H1 (cell line): ENCODE measurements at regions not wholly inside any gene's neighbourhood (a gene's known extent, or its start where the extent isn't known, plus 50 kb on each side); places are given as distances from the start of the nearest gene placed in this dataset.

Source experiments
- CTCF ChIA-PET: fragments of 300-600 bp; sonication (Branson Sonifier 250); formaldehyde crosslinking; loops from one replicate; lab custom pipeline; 2021; ENCODE audit not compliant: partially characterized antibody; lab: Charles Lee
- POLR2A ChIA-PET: fragments of 300-600 bp; sonication (Branson Sonifier 250); formaldehyde crosslinking; loops from one replicate; lab custom pipeline; 2021; ENCODE audit warnings: inconsistent platforms; ENCODE audit not compliant: partially characterized antibody; lab: Charles Lee
- DNase-seq, 2 experiments: peaks; one replicate each; pipeline versions ENCODE4 v3.0.0 to v3.0.0-alpha.2; 2010 to 2022; ENCODE audit warnings: low spot score in 2 of 2, low read depth in 1 of 2, mixed read lengths in 1 of 2
- FAIRE-seq: peaks from 2 replicates; lab custom pipeline; 2011; peaks lifted over from hg19 to GRCh38; lab: Jason Lieb, UNC
- H2AFZ ChIP-seq: 2 replicates; pipeline ENCODE4 v1.8.1; 2012; ENCODE audit warnings: low read length, inconsistent platforms
- H2AK5ac ChIP-seq: 2 replicates; pipeline ENCODE4 v1.6.1; 2013; ENCODE audit warnings: low read depth, low read length
- H2BK120ac ChIP-seq: replicated peaks from 2 replicates; pipeline ENCODE3; 2013; ENCODE audit warnings: low read depth, low read length, inconsistent platforms
- H2BK12ac ChIP-seq: 2 replicates; pipeline ENCODE4 v1.6.1; 2013; ENCODE audit warnings: low read depth, low read length
- H2BK15ac ChIP-seq: 2 replicates; pipeline ENCODE4 v1.6.1; 2013; ENCODE audit warnings: low read length
- H2BK20ac ChIP-seq: 2 replicates; pipeline ENCODE4 v1.6.1; 2013; ENCODE audit warnings: low read length
- H2BK5ac ChIP-seq: 2 replicates; pipeline ENCODE4 v1.6.1; 2013; ENCODE audit warnings: low read depth, low read length
- H3K14ac ChIP-seq: 2 replicates; pipeline ENCODE4 v1.6.1; 2013; ENCODE audit warnings: inconsistent platforms; ENCODE audit not compliant: insufficient read length
- H3K18ac ChIP-seq: 2 replicates; pipeline ENCODE4 v1.6.1; 2013; ENCODE audit warnings: low read length; ENCODE audit errors: extremely low read depth
- H3K23ac ChIP-seq: 2 replicates; pipeline ENCODE4 v1.6.1; 2013; ENCODE audit warnings: inconsistent platforms; ENCODE audit not compliant: insufficient read length
- H3K23me2 ChIP-seq: 2 replicates; pipeline ENCODE4 v1.6.1; 2013; ENCODE audit warnings: low read depth, low read length
- H3K27ac ChIP-seq: 2 replicates; pipeline ENCODE4 v1.6.1; 2011; ENCODE audit warnings: low read depth, low read length, inconsistent platforms
- H3K27me3 ChIP-seq, 4 experiments: replicated peaks in 1 of 4; 1 replicate in 1 of 4; 2 replicates in 3 of 4; pipeline versions ENCODE4 v1.6.1 to v1.8.1; 2011 to 2013; ENCODE audit warnings: low read length in 3 of 4, mild to moderate bottlenecking in 3 of 4, inconsistent platforms in 2 of 4, mixed read lengths in 2 of 4, moderate library complexity in 1 of 4; ENCODE audit not compliant: control insufficient read depth in 3 of 4, insufficient read depth in 3 of 4; ENCODE audit errors: extremely low read depth in 1 of 4
- H3K36me3 ChIP-seq, 4 experiments: 2 replicates each; pipeline versions ENCODE4 v1.6.1 to v1.8.1; 2011 to 2013; ENCODE audit warnings: mild to moderate bottlenecking in 4 of 4, low read length in 3 of 4, moderate library complexity in 2 of 4, control low read depth in 1 of 4, inconsistent platforms in 1 of 4; ENCODE audit not compliant: insufficient read depth in 4 of 4, control insufficient read depth in 2 of 4
- H3K4ac ChIP-seq: replicated peaks from 2 replicates; pipeline ENCODE3; 2013; ENCODE audit warnings: low read length, low read depth, mixed read lengths, inconsistent platforms; ENCODE audit not compliant: insufficient read length
- H3K4me1 ChIP-seq, 4 experiments: replicated peaks in 1 of 4; 1 replicate in 1 of 4; 2 replicates in 3 of 4; pipeline versions ENCODE4 v1.6.1 to v1.8.1; 2011 to 2013; ENCODE audit warnings: low read length in 3 of 4, inconsistent platforms in 2 of 4, mixed read lengths in 1 of 4; ENCODE audit not compliant: insufficient read depth in 4 of 4, control insufficient read depth in 3 of 4
- H3K4me2 ChIP-seq, 2 experiments: 2 replicates each; pipeline versions ENCODE4 v1.6.1 to v1.8.1; 2011 to 2013; ENCODE audit warnings: low read depth in 2 of 2, low read length in 2 of 2, control low read depth in 1 of 2, inconsistent platforms in 1 of 2, mild to moderate bottlenecking in 1 of 2; ENCODE audit not compliant: insufficient read depth in 1 of 2
- H3K4me3 ChIP-seq, 4 experiments: fragments of 200-600, 300-600 bp in 1 of 4; sonication (generic), shearing (Covaris generic), sonication (Bioruptor Twin) in 1 of 4; 2 replicates each; pipeline versions ENCODE4 v1.5.1 to v1.8.1; 2011 to 2016; ENCODE audit warnings: low read length in 4 of 4, low read depth in 3 of 4, control low read depth in 2 of 4, inconsistent platforms in 2 of 4, mild to moderate bottlenecking in 2 of 4, mixed read lengths in 1 of 4, moderate library complexity in 1 of 4; ENCODE audit not compliant: insufficient read depth in 2 of 4; ENCODE audit errors: extremely low read depth in 1 of 4
- H3K56ac ChIP-seq: replicated peaks from 2 replicates; pipeline ENCODE3; 2013; ENCODE audit warnings: low read depth, mild to moderate bottlenecking, mixed read lengths, low read length, inconsistent platforms; ENCODE audit not compliant: insufficient read length
- H3K79me1 ChIP-seq: 2 replicates; pipeline ENCODE4 v1.6.1; 2013; ENCODE audit warnings: low read depth, low read length, control low read depth
- H3K79me2 ChIP-seq, 2 experiments: 2 replicates each; pipeline versions ENCODE4 v1.6.1 to v1.8.1; 2012 to 2013; ENCODE audit warnings: low read length in 2 of 2, mild to moderate bottlenecking in 2 of 2, inconsistent platforms in 1 of 2; ENCODE audit not compliant: insufficient read depth in 2 of 2, control insufficient read depth in 1 of 2
- H3K9ac ChIP-seq, 4 experiments: replicated peaks in 1 of 4; 1 replicate in 1 of 4; 2 replicates in 3 of 4; pipeline versions ENCODE4 v1.6.1 to v1.8.1; 2011 to 2013; ENCODE audit warnings: low read depth in 3 of 4, low read length in 3 of 4, control low read depth in 2 of 4, mild to moderate bottlenecking in 2 of 4, moderate library complexity in 2 of 4, inconsistent platforms in 1 of 4; ENCODE audit errors: extremely low read depth in 1 of 4
- H3K9me3 ChIP-seq, 2 experiments: 2 replicates each; pipeline versions ENCODE4 v1.6.1 to v1.8.1; 2012 to 2013; ENCODE audit warnings: mild to moderate bottlenecking in 2 of 2, moderate library complexity in 2 of 2, control low read depth in 1 of 2, inconsistent platforms in 1 of 2, low read depth in 1 of 2, low read length in 1 of 2, mixed read lengths in 1 of 2; ENCODE audit not compliant: insufficient read depth in 2 of 2
- H4K20me1 ChIP-seq, 2 experiments: replicated peaks in 1 of 2; 2 replicates each; pipeline versions ENCODE3 to v1.8.1; 2011 to 2013; ENCODE audit warnings: inconsistent platforms in 2 of 2, low read length in 2 of 2, mild to moderate bottlenecking in 1 of 2; ENCODE audit not compliant: insufficient read depth in 2 of 2, control insufficient read depth in 1 of 2
- H4K5ac ChIP-seq: 2 replicates; pipeline ENCODE4 v1.6.1; 2013; ENCODE audit warnings: low read length, low read depth, mixed read lengths, inconsistent platforms; ENCODE audit not compliant: insufficient read length
- H4K8ac ChIP-seq: 2 replicates; pipeline ENCODE4 v1.8.0; 2013; ENCODE audit warnings: mild to moderate bottlenecking, moderate library complexity, low read length, inconsistent platforms; ENCODE audit not compliant: insufficient read depth; ENCODE audit errors: extremely low read depth
- H4K91ac ChIP-seq: replicated peaks from 2 replicates; pipeline ENCODE3; 2013; ENCODE audit warnings: low read length, mixed read lengths, inconsistent platforms; ENCODE audit not compliant: insufficient read length
- BACH1 ChIP-seq: IDR thresholded peaks from 2 replicates; pipeline ENCODE4 v1.6.1; 2012; ENCODE audit warnings: low read length, improper control_type of control experiment
- BCL11A ChIP-seq, 2 experiments: IDR thresholded peaks; one replicate each; pipeline ENCODE4 v1.6.1; 2011; ENCODE audit warnings: low read depth in 2 of 2, low read length in 2 of 2, mild to moderate bottlenecking in 2 of 2
- EZH2 ChIP-seq: fragments of 200-600 bp; sonication (generic); IDR thresholded peaks from 2 replicates; pipeline ENCODE4 v1.7.1; 2012; ENCODE audit warnings: low read depth, mild to moderate bottlenecking, moderate library complexity, low read length, inconsistent platforms; ENCODE audit not compliant: severe bottlenecking
- SP4 ChIP-seq: IDR thresholded peaks from 2 replicates; pipeline ENCODE4 v1.6.1; 2012; ENCODE audit warnings: low read length, inconsistent platforms
- WGBS, 2 experiments: shearing (Covaris generic) in 1 of 2; methylation state at CpG; one replicate each; pipeline versions ENCODE4 v1.1.6 to v1.1.7; 2013 to 2015; ENCODE audit warnings: low lambda C conversion rate in 2 of 2, mixed read lengths in 2 of 2, inconsistent platforms in 1 of 2, low coverage in 1 of 2, missing lambda C conversion rate in 1 of 2; ENCODE audit not compliant: insufficient replicate concordance in 2 of 2, insufficient coverage in 1 of 2, insufficient read length in 1 of 2; ENCODE audit errors: extremely low coverage in 1 of 2, missing lambda C conversion rate in 1 of 2; 5-methylcytosine and 5-hydroxymethylcytosine counted together

GRCh38 chr5:71910741-71911140 is 191.7 kb downstream of the CARTPT start:
- Histone ChIP-seq H3K4me1 (peaks cover 0 to 2% (median 1%) of the 10 kb centered on the region in 4 experiments; a peak in 1 of 7 replicates), H4K20me1 (no peaks in the 10 kb centered on the region), H2BK15ac (no peak overlapping the region), H3K9ac (no peak overlapping the region), H3K4me3 (no peak overlapping the region), H2BK120ac (no peak overlapping the region), H3K56ac (no peak overlapping the region), H2BK20ac (no peak overlapping the region), H3K23ac (no peak overlapping the region), H3K23me2 (no peaks in the 10 kb centered on the region; the same call in 1 of the 2 replicates), H3K4me2 (no peak overlapping the region), H3K18ac (no peak overlapping the region), H3K79me2 (no peaks in the 10 kb centered on the region), H3K27ac (no peak overlapping the region), H3K14ac (no peak overlapping the region), H2BK5ac (no peak overlapping the region), H3K79me1 (no peaks in the 10 kb centered on the region), H2AFZ (no peak overlapping the region), H3K9me3 (0 out of 4 replicates have a peak, but pooled peaks cover 0 to under 1% of the 10 kb centered on the region in 2 experiments), H4K5ac (no peak overlapping the region), H4K8ac (no peak overlapping the region), H2BK12ac (no peak overlapping the region), H3K27me3 (no peaks in the 10 kb centered on the region), H2AK5ac (no peak overlapping the region), H4K91ac (no peak overlapping the region), H3K4ac (no peak overlapping the region), H3K36me3 (no peaks in the 10 kb centered on the region; a peak in 1 of 8 replicates)
- no peak for FAIRE-seq
- WGBS, 2 experiments: 85% methylated on average over 3 of the region's 3 CpGs; no CpG with 5 or more reads in 1 of the 2 experiments
- CTCF ChIA-PET: no interaction called here
- POLR2A ChIA-PET: no interaction called here
- no peak for DNase-seq
- no peak for TF ChIP-seq BCL11A (IDR thresholded peaks at IDR 0.05; ENCODE audit: low read depth in 2 of 2, low read length in 2 of 2)
- TF ChIP-seq BACH1: no peak
- TF ChIP-seq EZH2: no peak
- no peak for TF ChIP-seq SP4
